Vagina (tissue), 2 donors: ENCODE measurements at regions not wholly inside any gene's neighbourhood (a gene's known extent, or its start where the extent isn't known, plus 50 kb on each side); places are given as distances from the start of the nearest gene placed in this dataset.

Experiments used
- DNase-seq, 2 donors: peaks; one replicate each; pipeline ENCODE4 v3.0.0-alpha.2; 2017; ENCODE audit errors: extremely low spot score in 2 of 2
- H3K27ac ChIP-seq: fragments of 200-600 bp; sonication (generic); one replicate; pipeline ENCODE4 v1.5.1; 2019
- H3K27me3 ChIP-seq: fragments of 200-600 bp; sonication (generic); one replicate; pipeline ENCODE4 v1.5.1; 2019
- H3K36me3 ChIP-seq, 2 donors: fragments of 200-600 bp; sonication (generic); one replicate each; pipeline ENCODE4 v1.5.1; 2017 to 2019
- H3K4me1 ChIP-seq: fragments of 200-600 bp; sonication (generic); one replicate; pipeline ENCODE4 v1.5.1; 2019
- H3K4me3 ChIP-seq, 2 donors: fragments of 200-600 bp; sonication (generic); 1 replicate in 1 of 2; 2 replicates in 1 of 2; pipeline ENCODE4 v1.5.1; 2016 to 2019
- H3K9me3 ChIP-seq: fragments of 200-600 bp; sonication (generic); one replicate; pipeline ENCODE4 v1.5.1; 2019
- POLR2A ChIP-seq, 2 donors: fragments of 450-650 bp; IDR thresholded peaks; one replicate each; pipeline ENCODE4 v1.6.1; 2017; ENCODE audit warnings: antibody characterized with exemption in 2 of 2, mild to moderate bottlenecking in 2 of 2, moderate library complexity in 2 of 2
- POLR2AphosphoS5 ChIP-seq, 2 donors: sonication (generic); formaldehyde crosslinking; IDR thresholded peaks; one replicate each; pipeline ENCODE4 v1.9.0; 2017; ENCODE audit warnings: antibody characterized with exemption in 2 of 2, mild to moderate bottlenecking in 2 of 2, low read depth in 1 of 2; ENCODE audit not compliant: insufficient read depth in 1 of 2
- intact Hi-C: fragments of 100-400 bp; cut with DNase I; formaldehyde crosslinking; loops from one replicate; pipeline ENCODE4 v1.15.1; 2023
- TF ChIP-seq, protein P1 (sequence below), 3 experiments: fragments of 450-650 bp in 2 of 3; fragments of 200-600 bp in 1 of 3; sonication (generic) in 1 of 3; IDR thresholded peaks; one replicate each; pipeline ENCODE4 v1.5.1; 2017 to 2019; ENCODE audit warnings: antibody characterized with exemption in 3 of 3, mild to moderate bottlenecking in 2 of 3, moderate library complexity in 2 of 3

DNA sequence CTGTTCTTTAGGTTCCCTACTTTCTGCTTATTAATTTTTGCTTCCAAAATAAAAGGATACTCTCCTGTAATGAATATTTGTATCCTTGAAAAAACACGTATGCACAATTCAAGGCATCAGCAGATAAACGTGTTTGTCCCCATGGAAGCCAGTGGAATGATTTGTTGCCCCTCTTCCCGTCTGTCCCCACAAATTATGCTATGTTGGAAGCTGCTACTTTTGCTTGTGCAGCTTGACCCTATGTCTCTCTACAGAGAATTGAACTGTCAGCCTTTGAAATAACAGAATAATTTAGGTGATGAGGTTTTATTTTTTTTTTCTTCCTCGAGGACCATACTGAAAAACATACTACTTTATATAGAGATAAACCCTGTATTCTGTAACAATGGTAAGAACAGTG lies 401.5 kb upstream of the GOLIM4 start:
- intact Hi-C loops, result no loop called here
- Histone ChIP-seq H3K4me3 (no peak overlapping the region), H3K36me3 (no peaks in the 10 kb centered on the region), H3K27ac (no peak overlapping the region), H3K27me3 (no peaks in the 10 kb centered on the region), H3K9me3 (no peaks in the 10 kb centered on the region), H3K4me1 (no peaks in the 10 kb centered on the region)
- no peak for DNase-seq
- TF ChIP-seq POLR2A (IDR thresholded peaks at IDR 0.05) (no peak), POLR2AphosphoS5 (IDR thresholded peaks at IDR 0.05; ENCODE audit: insufficient read depth in 1 of 2, low read depth in 1 of 2) (no peak)
- TF ChIP-seq, protein P1, sequence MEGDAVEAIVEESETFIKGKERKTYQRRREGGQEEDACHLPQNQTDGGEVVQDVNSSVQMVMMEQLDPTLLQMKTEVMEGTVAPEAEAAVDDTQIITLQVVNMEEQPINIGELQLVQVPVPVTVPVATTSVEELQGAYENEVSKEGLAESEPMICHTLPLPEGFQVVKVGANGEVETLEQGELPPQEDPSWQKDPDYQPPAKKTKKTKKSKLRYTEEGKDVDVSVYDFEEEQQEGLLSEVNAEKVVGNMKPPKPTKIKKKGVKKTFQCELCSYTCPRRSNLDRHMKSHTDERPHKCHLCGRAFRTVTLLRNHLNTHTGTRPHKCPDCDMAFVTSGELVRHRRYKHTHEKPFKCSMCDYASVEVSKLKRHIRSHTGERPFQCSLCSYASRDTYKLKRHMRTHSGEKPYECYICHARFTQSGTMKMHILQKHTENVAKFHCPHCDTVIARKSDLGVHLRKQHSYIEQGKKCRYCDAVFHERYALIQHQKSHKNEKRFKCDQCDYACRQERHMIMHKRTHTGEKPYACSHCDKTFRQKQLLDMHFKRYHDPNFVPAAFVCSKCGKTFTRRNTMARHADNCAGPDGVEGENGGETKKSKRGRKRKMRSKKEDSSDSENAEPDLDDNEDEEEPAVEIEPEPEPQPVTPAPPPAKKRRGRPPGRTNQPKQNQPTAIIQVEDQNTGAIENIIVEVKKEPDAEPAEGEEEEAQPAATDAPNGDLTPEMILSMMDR (IDR thresholded peaks at IDR 0.05), result no peak

DNA sequence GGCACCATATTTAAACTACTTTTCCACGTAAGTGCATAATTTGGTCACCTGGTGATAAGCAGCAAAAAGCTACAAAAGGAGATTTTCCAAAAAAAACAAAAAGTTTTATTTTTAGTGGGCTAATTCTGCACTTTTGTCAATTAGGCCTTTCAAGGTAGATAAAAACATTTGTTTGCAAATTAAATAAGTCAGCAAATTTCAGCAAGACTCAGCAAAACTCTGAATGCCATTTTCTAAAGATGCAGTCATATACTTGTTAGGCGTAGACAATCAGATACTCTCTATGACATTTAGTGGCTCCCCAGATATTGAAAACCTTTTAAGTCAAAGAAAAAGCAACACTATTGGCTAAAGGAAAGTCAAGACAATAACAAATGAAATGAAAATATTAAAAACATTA lies 400.2 kb upstream of the GOLIM4 start:
- H3K4me1 ChIP-seq, result no peaks in the 10 kb centered on the region
- no peak overlapping the region for H3K27ac ChIP-seq
- no peaks in the 10 kb centered on the region for H3K9me3 ChIP-seq
- intact Hi-C loops, result no loop called here
- TF ChIP-seq POLR2A (IDR thresholded peaks at IDR 0.05), result no peak
- no peak for TF ChIP-seq POLR2AphosphoS5 (IDR thresholded peaks at IDR 0.05; ENCODE audit: insufficient read depth in 1 of 2, low read depth in 1 of 2)
- TF ChIP-seq, protein P1 (IDR thresholded peaks at IDR 0.05), result no peak
- H3K27me3 ChIP-seq, result no peaks in the 10 kb centered on the region
- no peak for DNase-seq
- no peak overlapping the region for H3K4me3 ChIP-seq
- no peaks in the 10 kb centered on the region for H3K36me3 ChIP-seq

DNA sequence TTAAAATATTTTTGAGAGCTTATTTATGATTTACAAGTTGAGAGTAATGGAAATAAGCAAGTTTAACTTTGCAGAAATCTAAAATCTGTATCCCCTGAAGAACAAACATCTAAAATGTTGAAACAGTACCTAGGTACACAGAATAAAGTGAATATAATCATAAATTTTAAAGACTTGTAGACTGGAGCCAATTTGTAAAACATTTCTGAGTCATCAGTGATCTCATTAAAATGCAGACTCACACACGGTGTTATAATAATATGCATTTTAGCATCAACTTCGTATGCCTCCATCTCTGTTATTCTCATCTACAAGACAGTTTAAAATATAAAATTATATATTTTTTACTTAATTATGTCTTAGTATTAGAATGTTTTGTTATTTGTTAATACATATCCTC lies 399.5 kb upstream of the GOLIM4 start:
- H3K9me3 ChIP-seq, result no peaks in the 10 kb centered on the region
- intact Hi-C loops, result no loop called here
- TF ChIP-seq, protein P1 (IDR thresholded peaks at IDR 0.05), result no peak
- TF ChIP-seq POLR2AphosphoS5 (IDR thresholded peaks at IDR 0.05; ENCODE audit: insufficient read depth in 1 of 2, low read depth in 1 of 2) (no peak), POLR2A (IDR thresholded peaks at IDR 0.05) (no peak)
- H3K4me3 ChIP-seq, result no peak overlapping the region
- H3K27me3 ChIP-seq, result no peaks in the 10 kb centered on the region
- no peak for DNase-seq
- no peak overlapping the region for H3K27ac ChIP-seq
- H3K36me3 ChIP-seq, result no peaks in the 10 kb centered on the region
- no peaks in the 10 kb centered on the region for H3K4me1 ChIP-seq

- intact Hi-C loops, result no loop called here
- Histone ChIP-seq H3K36me3 (no peaks in the 10 kb centered on the region), H3K9me3 (no peaks in the 10 kb centered on the region), H3K4me1 (no peaks in the 10 kb centered on the region), H3K27ac (no peak overlapping the region), H3K27me3 (no peaks in the 10 kb centered on the region), H3K4me3 (no peak overlapping the region)
- DNase-seq, result no peak
- TF ChIP-seq, protein P1 (IDR thresholded peaks at IDR 0.05), result no peak
- TF ChIP-seq POLR2AphosphoS5 (IDR thresholded peaks at IDR 0.05; ENCODE audit: insufficient read depth in 1 of 2, low read depth in 1 of 2) (no peak), POLR2A (IDR thresholded peaks at IDR 0.05) (no peak)
These were observed 397.9 kb upstream of the GOLIM4 start for GRCh38 chr3:168493412-168494205.

DNA sequence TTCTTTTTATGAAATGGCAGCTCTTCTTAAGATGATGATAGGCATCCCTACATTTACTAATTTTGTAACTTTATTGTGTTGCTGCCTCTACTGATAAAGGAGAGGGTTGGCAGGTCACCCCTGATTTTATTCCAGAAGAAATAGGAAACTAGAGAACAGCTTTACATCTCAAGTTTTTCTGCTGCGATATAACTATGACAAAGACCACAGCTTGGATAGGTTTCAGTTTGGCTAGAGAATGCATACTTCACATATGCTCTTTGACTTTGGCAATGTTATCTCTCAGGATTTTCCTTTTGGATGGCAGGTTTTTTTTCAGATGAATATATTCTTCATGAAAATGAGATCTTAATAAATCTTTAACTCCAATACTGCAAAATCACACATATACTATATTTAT lies 395.3 kb upstream of the GOLIM4 start:
- Histone ChIP-seq H3K4me3 (no peak overlapping the region), H3K36me3 (no peaks in the 10 kb centered on the region), H3K9me3 (no peaks in the 10 kb centered on the region), H3K27ac (no peak overlapping the region), H3K27me3 (no peaks in the 10 kb centered on the region), H3K4me1 (no peaks in the 10 kb centered on the region)
- intact Hi-C loops, result no loop called here
- TF ChIP-seq POLR2A (IDR thresholded peaks at IDR 0.05) (no peak), POLR2AphosphoS5 (IDR thresholded peaks at IDR 0.05; ENCODE audit: insufficient read depth in 1 of 2, low read depth in 1 of 2) (no peak)
- TF ChIP-seq, protein P1 (IDR thresholded peaks at IDR 0.05), result no peak
- no peak for DNase-seq
